SK-N-SH (cell line): ENCODE measurements at regions not wholly inside any gene's neighbourhood (a gene's known extent, or its start where the extent isn't known, plus 50 kb on each side); places are given as distances from the start of the nearest gene placed in this dataset.
"Not testable (repeated sequence)": the region's sequence is repeated elsewhere in the genome, so short reads cannot be mapped to it uniquely, and the experiment has no call there.

ENCODE experiments used
- CTCF ChIA-PET: fragments of 300-600, 350-600 bp; formaldehyde crosslinking; extraction: SDS; loops from one replicate; lab custom pipeline; 2021; lab: Yijun Ruan, JAX
- POLR2A ChIA-PET: fragments of 350-600 bp; sonication (Branson Sonifier 250); formaldehyde crosslinking; extraction: SDS; loops from one replicate; lab custom pipeline; 2020; ENCODE audit warnings: antibody characterized with exemption, inconsistent platforms; lab: Yijun Ruan, JAX
- DNase-seq: peaks from one replicate; pipeline ENCODE4 v3.0.0; 2012
- H2AFZ ChIP-seq: fragments of 200-600 bp; sonication (generic); 2 replicates; pipeline ENCODE4 v1.8.1; 2016; ENCODE audit warnings: antibody characterized with exemption, mild to moderate bottlenecking, low read depth
- H3F3A ChIP-seq: fragments of 200-600 bp; sonication (generic); replicated peaks from 2 replicates; pipeline ENCODE3; 2016; ENCODE audit warnings: antibody characterized with exemption, mild to moderate bottlenecking; ENCODE audit not compliant: insufficient read depth
- H3K27ac ChIP-seq, 2 experiments: fragments of 200-500 bp in 1 of 2; fragments of 200-600 bp in 1 of 2; sonication (Bioruptor generic) in 1 of 2; sonication (generic), shearing (Covaris generic) in 1 of 2; 2 replicates each; pipeline versions ENCODE4 v1.5.1 to v1.6.1; 2014 to 2016; ENCODE audit warnings: low read depth in 2 of 2, inconsistent platforms in 1 of 2, low read length in 1 of 2, mild to moderate bottlenecking in 1 of 2, mixed read lengths in 1 of 2
- H3K27me3 ChIP-seq: fragments of 200-600 bp; sonication (generic), shearing (Covaris generic); 2 replicates; pipeline ENCODE4 v1.6.1; 2016; ENCODE audit warnings: mixed run types; ENCODE audit not compliant: insufficient read depth
- H3K36me3 ChIP-seq, 2 experiments: fragments of 200-500 bp in 1 of 2; fragments of 200-600 bp in 1 of 2; sonication (Bioruptor generic) in 1 of 2; sonication (generic) in 1 of 2; replicated peaks in 1 of 2; 2 replicates each; pipeline versions ENCODE3 to v1.5.1; 2014 to 2016; ENCODE audit warnings: low read length in 1 of 2, mild to moderate bottlenecking in 1 of 2; ENCODE audit not compliant: insufficient read depth in 2 of 2, control insufficient read depth in 1 of 2
- H3K4me1 ChIP-seq, 2 experiments: fragments of 200-500 bp in 1 of 2; fragments of 200-600 bp in 1 of 2; sonication (Bioruptor generic) in 1 of 2; sonication (generic), shearing (Covaris generic) in 1 of 2; 2 replicates each; pipeline versions ENCODE4 v1.5.1 to v1.6.1; 2014 to 2016; ENCODE audit warnings: low read depth in 1 of 2, low read length in 1 of 2, mixed run types in 1 of 2; ENCODE audit not compliant: insufficient read depth in 2 of 2, control insufficient read depth in 1 of 2
- H3K4me2 ChIP-seq: fragments of 200-600 bp; sonication (generic), shearing (Covaris generic); 2 replicates; pipeline ENCODE4 v1.6.1; 2017; ENCODE audit warnings: mixed run types
- H3K4me3 ChIP-seq, 2 experiments: fragments of 200-500 bp in 1 of 2; fragments of 200-600 bp in 1 of 2; sonication (Bioruptor generic) in 1 of 2; sonication (generic), shearing (Covaris generic) in 1 of 2; 2 replicates each; pipeline versions ENCODE4 v1.5.1 to v1.8.1; 2014 to 2016; ENCODE audit warnings: low read depth in 2 of 2, inconsistent platforms in 1 of 2, low read length in 1 of 2, mild to moderate bottlenecking in 1 of 2, mixed read lengths in 1 of 2, moderate library complexity in 1 of 2
- H3K79me2 ChIP-seq: fragments of 200-600 bp; sonication (generic); 2 replicates; pipeline ENCODE4 v1.8.1; 2017; ENCODE audit warnings: mild to moderate bottlenecking; ENCODE audit not compliant: insufficient read depth
- H3K9ac ChIP-seq: fragments of 200-600 bp; sonication (generic); 2 replicates; pipeline ENCODE4 v1.6.1; 2017; ENCODE audit warnings: mixed run types
- H3K9me2 ChIP-seq: fragments of 200-600 bp; sonication (generic); 2 replicates; pipeline ENCODE4 v1.6.1; 2017; ENCODE audit warnings: mixed run types
- H3K9me3 ChIP-seq: fragments of 200-600 bp; sonication (generic); 2 replicates; pipeline ENCODE4 v1.6.1; 2017; ENCODE audit warnings: mixed run types, mild to moderate bottlenecking, moderate library complexity
- H4K20me1 ChIP-seq: fragments of 200-600 bp; sonication (generic); 2 replicates; pipeline ENCODE4 v1.6.1; 2017; ENCODE audit warnings: mild to moderate bottlenecking, mixed run types; ENCODE audit not compliant: insufficient read depth
- CHD2 ChIP-seq: fragments of 150-350 bp; IDR thresholded peaks from 2 replicates; pipeline ENCODE4 v1.6.1; 2018; ENCODE audit warnings: low read length; ENCODE audit not compliant: partially characterized antibody
- EZH2phosphoT487 ChIP-seq: fragments of 200-600 bp; sonication (generic); IDR thresholded peaks from 2 replicates; pipeline ENCODE4 v1.6.1; 2017; ENCODE audit warnings: low read depth, mixed run types, mild to moderate bottlenecking, antibody characterized with exemption, moderate library complexity, borderline replicate concordance
- NFIC ChIP-seq: IDR thresholded peaks from 2 replicates; pipeline ENCODE4 v1.4.0; 2012; ENCODE audit warnings: borderline replicate concordance
- REST ChIP-seq: IDR thresholded peaks from 2 replicates; pipeline ENCODE4 v1.6.1; 2012; ENCODE audit warnings: mild to moderate bottlenecking, low read depth, low read length, moderate library complexity
- WGBS: methylation state at CpG from one replicate; pipeline ENCODE4 v1.1.6; 2017; ENCODE audit warnings: low lambda C conversion rate; 5-methylcytosine and 5-hydroxymethylcytosine counted together
- TF ChIP-seq, protein P1 (sequence below): IDR thresholded peaks from 2 replicates; pipeline ENCODE4 v1.4.0; 2012; ENCODE audit warnings: low read depth

DNA sequence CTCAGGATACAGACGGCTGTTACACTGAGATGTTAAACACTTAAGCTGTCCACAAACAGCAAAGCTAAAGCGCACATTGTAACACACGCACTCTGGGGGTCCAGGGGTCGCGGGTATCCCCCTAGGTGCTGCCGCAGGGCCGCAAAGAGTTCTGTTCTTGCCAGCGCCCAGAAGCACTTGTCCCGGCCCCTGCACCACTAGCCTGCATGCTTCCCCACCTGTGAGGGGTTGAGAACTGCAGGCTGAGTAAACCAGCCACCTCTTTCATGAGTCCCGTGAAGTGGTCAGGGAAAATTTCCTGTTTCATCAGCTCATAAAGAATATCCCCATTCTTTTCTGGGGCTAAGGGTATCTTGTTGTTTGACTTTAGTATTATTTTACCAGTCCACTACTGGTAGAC is 154.4 kb upstream of the FBXL17 start:
- 73% methylated on average over 8 of the region's 10 CpGs for WGBS
- DNase-seq = no peak
- Histone ChIP-seq H3K27ac (no peak overlapping the region), H4K20me1 (no peaks in the 10 kb centered on the region), H3F3A (no peaks in the 10 kb centered on the region), H3K4me3 (no peak overlapping the region), H3K36me3 (no peaks in the 10 kb centered on the region), H3K9me2 (no peaks in the 10 kb centered on the region), H3K4me1 (no peaks in the 10 kb centered on the region), H2AFZ (no peak overlapping the region), H3K79me2 (no peaks in the 10 kb centered on the region), H3K9ac (no peak overlapping the region), H3K9me3 (no peaks in the 10 kb centered on the region), H3K4me2 (no peak overlapping the region), H3K27me3 (no peaks in the 10 kb centered on the region)
- CTCF ChIA-PET = no interaction called here
- no peak for TF ChIP-seq NFIC
- TF ChIP-seq, protein P1, sequence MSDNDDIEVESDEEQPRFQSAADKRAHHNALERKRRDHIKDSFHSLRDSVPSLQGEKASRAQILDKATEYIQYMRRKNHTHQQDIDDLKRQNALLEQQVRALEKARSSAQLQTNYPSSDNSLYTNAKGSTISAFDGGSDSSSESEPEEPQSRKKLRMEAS = no peak
- POLR2A ChIA-PET = no interaction called here

- H3K4me2 ChIP-seq, H3F3A ChIP-seq, H3K27me3 ChIP-seq, H3K27ac ChIP-seq, H3K9me3 ChIP-seq, H3K9ac ChIP-seq, H3K4me3 ChIP-seq, H3K4me1 ChIP-seq, POLR2A ChIA-PET, DNase-seq, H2AFZ ChIP-seq, H3K9me2 ChIP-seq, H3K79me2 ChIP-seq, H4K20me1 ChIP-seq, H3K36me3 ChIP-seq: not testable (repeated sequence)
- CTCF ChIA-PET = interaction anchor here (1.0 to 1.3 kb wide), 2 partner anchors 9 to 10 kb away, joined by 3 to 5 read pairs; no protein-coding TSS in a partner anchor
- 73% methylated on average over 1 of the region's 1 CpG for WGBS
Measured at GRCh38 chr5:108532129-108532445, 150.2 kb upstream of the FBXL17 start.

DNA sequence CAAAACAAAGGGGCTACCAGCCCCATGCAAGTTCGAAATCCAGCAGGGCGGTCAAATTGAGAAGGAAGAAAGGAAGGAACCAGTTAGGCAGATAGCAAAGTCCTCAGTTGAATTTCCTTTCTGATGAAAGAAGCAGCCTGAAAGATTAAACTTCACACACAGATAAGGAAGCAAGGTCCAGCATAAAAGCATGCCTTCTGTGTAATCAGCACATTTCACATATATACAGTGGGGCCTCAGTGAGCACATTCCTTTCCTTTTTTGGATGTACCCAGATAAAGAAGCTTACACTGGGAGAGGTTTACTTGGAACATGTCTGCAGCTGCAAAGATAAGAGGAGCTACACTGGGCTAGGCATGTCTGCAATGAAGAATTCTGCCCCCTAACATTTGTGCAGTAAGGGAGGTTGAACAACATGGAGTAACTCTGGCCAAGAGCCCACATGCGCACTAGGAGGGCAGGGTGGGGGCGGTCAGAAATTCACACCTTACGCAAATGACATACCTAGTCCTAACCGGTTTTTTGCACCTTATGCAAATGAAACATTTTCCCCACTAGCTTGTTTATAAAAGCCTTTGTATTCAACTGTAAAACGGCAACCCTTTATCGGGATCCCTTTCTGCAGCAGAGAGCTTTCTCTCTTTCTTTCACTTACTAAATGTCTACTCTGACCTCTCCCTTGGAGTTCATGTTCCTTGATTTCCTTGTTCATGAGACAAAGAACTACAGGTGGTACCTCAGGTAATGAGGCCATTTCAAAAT is 149.7 kb upstream of the FBXL17 start:
- Histone ChIP-seq H3K4me1 (no peaks in the 10 kb centered on the region), H3K4me2 (no peak overlapping the region), H3K36me3 (no peaks in the 10 kb centered on the region), H3K27me3 (no peaks in the 10 kb centered on the region), H2AFZ (no peak overlapping the region), H3K27ac (no peak overlapping the region), H4K20me1 (no peaks in the 10 kb centered on the region), H3K9me2 (no peaks in the 10 kb centered on the region), H3K79me2 (no peaks in the 10 kb centered on the region), H3K9me3 (0 out of 2 replicates have a peak, but pooled peaks cover 4% of the 10 kb centered on the region), H3F3A (no peaks in the 10 kb centered on the region), H3K9ac (no peak overlapping the region), H3K4me3 (no peak overlapping the region)
- TF ChIP-seq CHD2 (no peak), REST (no peak), EZH2phosphoT487 (no peak)
- 59% methylated on average over 8 of the region's 8 CpGs for WGBS
- ChIA-PET CTCF (interaction anchor here (1.0 to 1.3 kb wide), 2 partner anchors 9 to 10 kb away, joined by 3 to 5 read pairs; no protein-coding TSS in a partner anchor), POLR2A (interaction anchor here (0.6 kb wide), 1 partner anchor 994 kb away, joined by 6 read pairs; no protein-coding TSS in a partner anchor)
- DNase-seq = no peak
